ENCODE measurements at regions not wholly inside any gene's neighbourhood (a gene's known extent, or its start where the extent isn't known, plus 50 kb on each side); places are given as distances from the start of the nearest gene placed in this dataset.

GRCh38 chr6:84361372-84362192, 134.1 kb upstream of the CEP162 start:
- no peaks in the 10 kb centered on the region for H3K9me3 ChIP-seq (replicated peaks; ENCODE audit: control insufficient read depth, insufficient read depth, low read length)
- no peaks in the 10 kb centered on the region for H4K20me1 ChIP-seq (replicated peaks; ENCODE audit: control insufficient read depth, extremely low read depth, insufficient read depth, low read length)
- dilution Hi-C loops (cut with MboI; ENCODE audit: extremely low pct_ligation_motif_present, low sequenced_read_pairs) (no loop called here), intact Hi-C loops (cut with micrococcal nuclease) (no loop called here)
- TF ChIP-seq GATA2 (IDR thresholded peaks at IDR 0.05; ENCODE audit: insufficient read depth, insufficient read length, low read depth, low read length) = no peak
- no peak for TF ChIP-seq EZH2 (IDR thresholded peaks at IDR 0.05; ENCODE audit: borderline replicate concordance, low read depth, low read length, severe bottlenecking)
- TF ChIP-seq MAX (IDR thresholded peaks at IDR 0.05; ENCODE audit: insufficient read depth, insufficient read length) = no peak
- H2AFZ ChIP-seq (ENCODE audit: low read depth, low read length) = no peak overlapping the region
- H3K4me3 ChIP-seq (replicated peaks in 1 of 3; ENCODE audit: insufficient read depth in 1 of 3, low read depth in 1 of 3, low read length in 3 of 3) = no peak overlapping the region
- no TSS peak for BruUV-seq (replicated peaks)
- no peak overlapping the region for H3K9ac ChIP-seq (replicated peaks; ENCODE audit: extremely low read depth, insufficient read depth, low read length)
- POLR2A ChIA-PET = no interaction called here
- FAIRE-seq (no peak), DNase-seq (ENCODE audit: low read depth, low spot score) (peak; percentile 2)
- no peak overlapping the region for H3K27ac ChIP-seq (ENCODE audit: insufficient read depth, low read depth, low read length)
- no peaks in the 10 kb centered on the region for H3K79me2 ChIP-seq (ENCODE audit: control insufficient read depth, insufficient read depth, low read length)
- H3K27me3 ChIP-seq (ENCODE audit: control insufficient read depth in 2 of 2, insufficient read depth in 2 of 2, low read length in 2 of 2) = peaks cover 0 to 4% of the 10 kb centered on the region in 2 experiments
- no peaks in the 10 kb centered on the region for H3K4me1 ChIP-seq (ENCODE audit: control insufficient read depth, extremely low read depth, insufficient read depth, low read length)
- no peaks in the 10 kb centered on the region for H3K9me1 ChIP-seq (replicated peaks; ENCODE audit: control insufficient read depth, extremely low read depth, insufficient read depth, low read length)
- H3K36me3 ChIP-seq (ENCODE audit: control insufficient read depth in 2 of 2, extremely low read depth in 1 of 2, insufficient read depth in 2 of 2, low read length in 2 of 2) = no peaks in the 10 kb centered on the region
- no peak overlapping the region for H3K4me2 ChIP-seq (ENCODE audit: insufficient read depth, low read length)
- CTCF ChIA-PET = no interaction called here

- Histone ChIP-seq H3K4me1 (ENCODE audit: control insufficient read depth, extremely low read depth, insufficient read depth, low read length) (no peaks in the 10 kb centered on the region), H3K79me2 (ENCODE audit: control insufficient read depth, insufficient read depth, low read length) (no peaks in the 10 kb centered on the region), H4K20me1 (replicated peaks; ENCODE audit: control insufficient read depth, extremely low read depth, insufficient read depth, low read length) (no peaks in the 10 kb centered on the region), H3K9me1 (replicated peaks; ENCODE audit: control insufficient read depth, extremely low read depth, insufficient read depth, low read length) (no peaks in the 10 kb centered on the region), H3K36me3 (ENCODE audit: control insufficient read depth in 2 of 2, extremely low read depth in 1 of 2, insufficient read depth in 2 of 2, low read length in 2 of 2) (no peaks in the 10 kb centered on the region), H3K9ac (replicated peaks; ENCODE audit: extremely low read depth, insufficient read depth, low read length) (no peak overlapping the region), H2AFZ (ENCODE audit: low read depth, low read length) (no peak overlapping the region), H3K4me2 (ENCODE audit: insufficient read depth, low read length) (no peak overlapping the region), H3K9me3 (replicated peaks; ENCODE audit: control insufficient read depth, insufficient read depth, low read length) (no peaks in the 10 kb centered on the region), H3K27ac (ENCODE audit: insufficient read depth, low read depth, low read length) (no peak overlapping the region), H3K4me3 (replicated peaks in 1 of 3; ENCODE audit: insufficient read depth in 1 of 3, low read depth in 1 of 3, low read length in 3 of 3) (no peak overlapping the region), H3K27me3 (ENCODE audit: control insufficient read depth in 2 of 2, insufficient read depth in 2 of 2, low read length in 2 of 2) (peaks cover 0 to 4% of the 10 kb centered on the region in 2 experiments)
- ChIA-PET POLR2A (no interaction called here), CTCF (no interaction called here)
- no TSS peak for BruUV-seq (replicated peaks)
- dilution Hi-C loops (cut with MboI; ENCODE audit: extremely low pct_ligation_motif_present, low sequenced_read_pairs) (no loop called here), intact Hi-C loops (cut with micrococcal nuclease) (no loop called here)
- DNase-seq (ENCODE audit: low read depth, low spot score) (no peak), FAIRE-seq (no peak)
- TF ChIP-seq FOS (IDR thresholded peaks at IDR 0.05; ENCODE audit: borderline replicate concordance, insufficient read depth, low read length) = no peak
- TF ChIP-seq CTCF (IDR thresholded peaks at IDR 0.05; ENCODE audit: extremely low read depth in 1 of 2, insufficient read depth in 1 of 2, low read depth in 1 of 2, low read length in 2 of 2) = no peak
- no peak for TF ChIP-seq MAX (IDR thresholded peaks at IDR 0.05; ENCODE audit: insufficient read depth, insufficient read length)
- TF ChIP-seq EZH2 (IDR thresholded peaks at IDR 0.05; ENCODE audit: borderline replicate concordance, low read depth, low read length, severe bottlenecking) = no peak
- no peak for TF ChIP-seq POLR2A (IDR thresholded peaks at IDR 0.05; ENCODE audit: low read depth, low read length)
- TF ChIP-seq JUN (IDR thresholded peaks at IDR 0.05; ENCODE audit: borderline replicate concordance, insufficient read depth, insufficient read length, low read depth) = no peak
- no peak for TF ChIP-seq GATA2 (IDR thresholded peaks at IDR 0.05; ENCODE audit: insufficient read depth, insufficient read length, low read depth, low read length)
- no peak for TF ChIP-seq POLR2AphosphoS5 (IDR thresholded peaks at IDR 0.05; ENCODE audit: insufficient read depth, low read depth, low read length)
- TF ChIP-seq MYC (IDR thresholded peaks at IDR 0.05; ENCODE audit: low read depth, low read length) = no peak
These were observed 132.6 kb upstream of the CEP162 start for GRCh38 chr6:84360039-84360438.
